GM12872 (cell line): ENCODE measurements at regions not wholly inside any gene's neighbourhood (a gene's known extent, or its start where the extent isn't known, plus 50 kb on each side); places are given as distances from the start of the nearest gene placed in this dataset.

Source experiments
- CTCF ChIP-seq: IDR thresholded peaks from 3 replicates; pipeline ENCODE4 v1.5.1; 2011; ENCODE audit warnings: low read depth, mild to moderate bottlenecking, low read length, moderate library complexity; ENCODE audit not compliant: insufficient read depth

GRCh38 chr14:36019126-36019525, 157.4 kb downstream of the PTCSC3 start:
- no peak for TF ChIP-seq CTCF

- no peak for TF ChIP-seq CTCF
Measured at GRCh38 chr14:36014236-36014635, 162.3 kb downstream of the PTCSC3 start.

GRCh38 chr14:36013483-36013882, 163.0 kb downstream of the PTCSC3 start:
- no peak for TF ChIP-seq CTCF

- no peak for TF ChIP-seq CTCF
Measured at GRCh38 chr14:36012621-36013020, 163.9 kb downstream of the PTCSC3 start.

- no peak for TF ChIP-seq CTCF
Measured at GRCh38 chr14:36009643-36010042, 166.9 kb downstream of the PTCSC3 start.

- TF ChIP-seq CTCF: no peak
Measured at GRCh38 chr14:36006623-36007022, 169.9 kb downstream of the PTCSC3 start.

- no peak for TF ChIP-seq CTCF
Measured at GRCh38 chr14:36005670-36006069, 170.9 kb downstream of the PTCSC3 start.

GRCh38 chr14:36001936-36002335, 174.6 kb downstream of the PTCSC3 start:
- no peak for TF ChIP-seq CTCF
